ENCODE measurements at regions not wholly inside any gene's neighbourhood (a gene's known extent, or its start where the extent isn't known, plus 50 kb on each side); places are given as distances from the start of the nearest gene placed in this dataset.

DNA sequence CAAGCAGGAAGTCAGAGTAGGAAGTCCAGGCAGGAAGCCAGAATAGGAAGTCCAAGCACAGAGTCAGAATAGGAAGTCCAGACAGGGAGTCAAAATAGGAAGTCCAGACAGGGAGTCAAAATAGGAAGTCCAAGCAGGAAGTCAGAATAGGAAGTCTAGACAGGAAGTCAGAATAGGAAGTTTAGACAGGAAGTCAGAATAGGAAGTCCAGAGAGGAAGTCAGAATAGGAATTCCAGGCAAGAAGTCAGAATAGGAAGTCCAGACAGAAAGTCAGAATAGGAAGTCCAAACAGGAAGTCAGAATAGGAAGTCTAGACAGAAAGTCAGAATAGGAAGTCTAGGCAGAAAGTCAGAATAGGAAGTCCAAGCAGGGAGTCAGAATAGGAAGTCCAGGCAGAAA lies 105.3 kb upstream of the C16orf82 start:
- Histone ChIP-seq H3K36me3 (no peaks in the 10 kb centered on the region), H3K27me3 (no peaks in the 10 kb centered on the region), H3K9me3 (no peaks in the 10 kb centered on the region), H3K27ac (no peak overlapping the region), H3K4me3 (replicated peaks in 1 of 3) (no peak overlapping the region), H3K4me1 (no peaks in the 10 kb centered on the region)
- TF ChIP-seq, protein P1, sequence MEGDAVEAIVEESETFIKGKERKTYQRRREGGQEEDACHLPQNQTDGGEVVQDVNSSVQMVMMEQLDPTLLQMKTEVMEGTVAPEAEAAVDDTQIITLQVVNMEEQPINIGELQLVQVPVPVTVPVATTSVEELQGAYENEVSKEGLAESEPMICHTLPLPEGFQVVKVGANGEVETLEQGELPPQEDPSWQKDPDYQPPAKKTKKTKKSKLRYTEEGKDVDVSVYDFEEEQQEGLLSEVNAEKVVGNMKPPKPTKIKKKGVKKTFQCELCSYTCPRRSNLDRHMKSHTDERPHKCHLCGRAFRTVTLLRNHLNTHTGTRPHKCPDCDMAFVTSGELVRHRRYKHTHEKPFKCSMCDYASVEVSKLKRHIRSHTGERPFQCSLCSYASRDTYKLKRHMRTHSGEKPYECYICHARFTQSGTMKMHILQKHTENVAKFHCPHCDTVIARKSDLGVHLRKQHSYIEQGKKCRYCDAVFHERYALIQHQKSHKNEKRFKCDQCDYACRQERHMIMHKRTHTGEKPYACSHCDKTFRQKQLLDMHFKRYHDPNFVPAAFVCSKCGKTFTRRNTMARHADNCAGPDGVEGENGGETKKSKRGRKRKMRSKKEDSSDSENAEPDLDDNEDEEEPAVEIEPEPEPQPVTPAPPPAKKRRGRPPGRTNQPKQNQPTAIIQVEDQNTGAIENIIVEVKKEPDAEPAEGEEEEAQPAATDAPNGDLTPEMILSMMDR (IDR thresholded peaks at IDR 0.05): no peak
- no peak for TF ChIP-seq POLR2A (IDR thresholded peaks at IDR 0.05)
- no peak for DNase-seq
- intact Hi-C loops (cut with DNase I): no loop called here

DNA sequence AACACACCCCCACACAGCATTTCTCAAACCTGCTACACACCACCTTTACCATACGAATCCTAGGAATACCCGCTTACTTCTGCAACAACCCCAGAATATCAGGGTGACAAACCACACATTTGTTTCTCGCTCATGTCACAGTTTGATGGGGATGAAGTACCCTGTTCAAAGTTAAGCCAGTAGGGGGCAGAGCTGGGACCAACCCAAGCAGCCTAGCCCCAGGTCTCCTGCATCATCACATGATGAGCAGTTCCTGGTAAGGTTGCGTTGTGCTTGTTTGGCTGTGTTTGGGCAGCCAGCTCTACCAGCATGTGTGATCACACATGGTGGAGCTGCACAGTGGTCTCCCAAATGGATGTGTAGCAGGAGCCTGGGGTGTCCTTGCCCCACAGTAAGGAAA lies 103.6 kb upstream of the C16orf82 start:
- H3K27me3 ChIP-seq: no peaks in the 10 kb centered on the region
- no peak overlapping the region for H3K4me3 ChIP-seq (replicated peaks in 1 of 3)
- H3K27ac ChIP-seq: no peak overlapping the region
- no peaks in the 10 kb centered on the region for H3K36me3 ChIP-seq
- TF ChIP-seq, protein P1 (IDR thresholded peaks at IDR 0.05): no peak
- no peak for TF ChIP-seq POLR2A (IDR thresholded peaks at IDR 0.05)
- no peaks in the 10 kb centered on the region for H3K9me3 ChIP-seq
- intact Hi-C loops (cut with DNase I): no loop called here
- no peak for DNase-seq
- WGBS, 2 donors: 61 to 68% methylated on average over 3 to 4 of the region's 4 CpGs
- no peaks in the 10 kb centered on the region for H3K4me1 ChIP-seq

DNA sequence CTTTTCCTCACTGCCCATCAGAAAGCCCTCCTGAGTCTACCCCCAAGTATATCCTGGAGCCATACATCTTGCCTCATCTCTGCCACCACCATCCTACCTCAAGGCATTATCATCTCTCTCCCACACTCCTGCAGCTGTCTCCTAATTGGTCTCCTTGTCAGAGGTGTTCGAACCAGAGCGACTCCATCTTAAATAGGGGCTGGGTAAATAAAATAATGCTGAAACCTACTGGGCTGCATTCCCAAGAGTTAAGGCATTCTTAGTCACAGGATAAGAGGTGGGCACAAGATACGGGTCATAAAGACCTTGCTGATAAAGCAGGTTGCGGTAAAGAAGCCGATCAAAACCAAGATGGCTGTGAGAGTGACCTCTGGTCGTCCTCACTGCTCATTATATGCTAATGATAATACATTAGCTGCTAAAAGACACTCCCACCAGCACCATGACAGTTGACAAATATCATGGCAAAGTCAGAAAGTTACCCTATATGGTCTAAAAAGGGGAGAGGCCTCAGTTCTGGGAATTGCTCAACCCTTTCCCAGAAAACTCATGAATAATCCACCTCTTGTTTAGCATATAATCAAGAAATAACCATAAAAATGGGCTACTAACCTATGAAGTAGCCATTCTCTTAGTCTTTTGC lies 97.0 kb upstream of the C16orf82 start:
- intact Hi-C loops (cut with DNase I): no loop called here
- Histone ChIP-seq H3K4me1 (no peaks in the 10 kb centered on the region), H3K9me3 (no peaks in the 10 kb centered on the region), H3K27me3 (no peaks in the 10 kb centered on the region), H3K27ac (no peak overlapping the region), H3K36me3 (no peaks in the 10 kb centered on the region), H3K4me3 (replicated peaks in 1 of 3) (no peak overlapping the region)
- no peak for TF ChIP-seq POLR2A (IDR thresholded peaks at IDR 0.05)
- WGBS, 2 donors: 85 to 86% methylated on average over 6 of the region's 6 CpGs
- DNase-seq: no peak

DNA sequence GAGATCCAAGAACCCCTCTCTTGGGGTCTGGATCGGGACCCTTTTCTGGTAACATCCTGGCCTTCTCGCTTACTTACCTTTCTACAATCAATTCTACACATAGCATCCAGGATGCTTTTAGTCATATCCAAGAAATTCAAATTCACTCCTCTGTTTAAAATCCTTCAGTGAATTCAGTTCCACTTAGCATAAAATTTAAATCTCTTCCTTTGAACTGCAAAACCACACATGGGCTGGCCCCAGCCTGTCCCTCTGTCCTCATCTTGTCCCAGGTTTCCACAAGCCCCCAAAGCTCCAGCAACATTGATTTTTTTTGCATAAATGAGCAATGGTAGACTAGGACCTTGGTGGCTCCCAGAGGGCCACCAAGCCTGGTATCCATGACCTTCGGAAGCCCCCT lies 96.4 kb upstream of the C16orf82 start:
- no peaks in the 10 kb centered on the region for H3K4me1 ChIP-seq
- H3K27ac ChIP-seq: no peak overlapping the region
- no peaks in the 10 kb centered on the region for H3K9me3 ChIP-seq
- 93 to 94% methylated on average over 3 of the region's 3 CpGs for WGBS, 2 donors
- no peak overlapping the region for H3K4me3 ChIP-seq (replicated peaks in 1 of 3)
- TF ChIP-seq POLR2A (IDR thresholded peaks at IDR 0.05): no peak
- TF ChIP-seq, protein P1 (IDR thresholded peaks at IDR 0.05): no peak
- no peak for DNase-seq
- no peaks in the 10 kb centered on the region for H3K27me3 ChIP-seq
- H3K36me3 ChIP-seq: no peaks in the 10 kb centered on the region
- intact Hi-C loops (cut with DNase I): no loop called here

DNA sequence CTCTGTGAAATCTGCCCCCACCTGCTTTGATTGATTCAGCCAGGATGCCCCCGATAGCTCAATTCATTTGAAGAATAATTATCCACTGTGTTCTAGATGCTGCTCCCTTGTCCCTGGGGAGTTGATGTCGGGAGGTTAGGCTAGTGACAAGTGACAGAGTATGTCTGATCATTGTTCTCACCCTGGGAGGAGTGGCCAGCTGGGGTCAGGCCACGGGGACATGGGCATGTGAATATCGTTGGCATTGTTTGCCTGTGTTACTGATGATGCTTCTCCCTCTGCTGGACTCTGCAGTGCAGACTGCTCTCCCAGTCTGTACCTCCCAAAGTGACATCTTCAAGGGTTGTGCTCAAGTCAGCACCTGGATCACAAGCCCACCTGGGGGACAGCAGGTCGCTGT lies 89.9 kb upstream of the C16orf82 start:
- no peaks in the 10 kb centered on the region for H3K9me3 ChIP-seq
- H3K27ac ChIP-seq: no peak overlapping the region
- H3K27me3 ChIP-seq: no peaks in the 10 kb centered on the region
- no peak overlapping the region for H3K4me3 ChIP-seq (replicated peaks in 1 of 3)
- TF ChIP-seq POLR2A (IDR thresholded peaks at IDR 0.05): no peak
- TF ChIP-seq, protein P1 (IDR thresholded peaks at IDR 0.05): no peak
- no peak for DNase-seq
- WGBS, 2 donors: 68 to 74% methylated on average over 4 to 5 of the region's 5 CpGs
- H3K36me3 ChIP-seq: no peaks in the 10 kb centered on the region
- intact Hi-C loops (cut with DNase I): no loop called here
- H3K4me1 ChIP-seq: no peaks in the 10 kb centered on the region
